Progenitor cell of endocrine pancreas (in vitro differentiated cells): ENCODE measurements at regions not wholly inside any gene's neighbourhood (a gene's known extent, or its start where the extent isn't known, plus 50 kb on each side); places are given as distances from the start of the nearest gene placed in this dataset.

Experiments
- DNase-seq: peaks from one replicate; pipeline ENCODE4 v3.0.0; 2021; ENCODE audit warnings: low spot score; ENCODE audit not compliant: unreplicated experiment
- H3K27ac Mint-ChIP-seq: 2 replicates; pipeline ENCODE4 v1.8.0; 2021; ENCODE audit warnings: mild to moderate bottlenecking, moderate library complexity, mixed read lengths
- H3K27me3 Mint-ChIP-seq: 2 replicates; pipeline ENCODE4 v1.8.0; 2021; ENCODE audit warnings: mixed read lengths
- H3K36me3 Mint-ChIP-seq: 2 replicates; pipeline ENCODE4 v1.8.0; 2022; ENCODE audit warnings: mixed read lengths; ENCODE audit not compliant: insufficient read depth
- H3K4me1 Mint-ChIP-seq: 2 replicates; pipeline ENCODE4 v1.8.0; 2021; ENCODE audit warnings: low read depth, mixed read lengths
- H3K4me3 Mint-ChIP-seq: 2 replicates; pipeline ENCODE4 v1.8.0; 2021; ENCODE audit warnings: low read depth, mild to moderate bottlenecking, moderate library complexity, mixed read lengths
- H3K9me3 Mint-ChIP-seq: 2 replicates; pipeline ENCODE4 v1.8.0; 2021; ENCODE audit warnings: low read depth, mixed read lengths
- CTCF ChIP-seq: fragments of 200-600 bp; sonication (generic); IDR thresholded peaks from one replicate; pipeline ENCODE4 v1.5.0; 2021; ENCODE audit warnings: antibody characterized with exemption, mild to moderate bottlenecking; ENCODE audit not compliant: unreplicated experiment

GRCh38 chr13:90773681-90774080 is 573.8 kb upstream of the MIR17HG start:
- H3K9me3 Mint-ChIP-seq: no peaks in the 10 kb centered on the region
- TF ChIP-seq CTCF: no peak
- peaks cover 4% of the 10 kb centered on the region for H3K4me1 Mint-ChIP-seq
- DNase-seq: no peak
- H3K27ac Mint-ChIP-seq: no peak overlapping the region
- no peaks in the 10 kb centered on the region for H3K36me3 Mint-ChIP-seq
- H3K4me3 Mint-ChIP-seq: no peak overlapping the region
- H3K27me3 Mint-ChIP-seq: peaks cover 3% of the 10 kb centered on the region

GRCh38 chr13:90776051-90776748 is 571.3 kb upstream of the MIR17HG start:
- TF ChIP-seq CTCF: no peak
- Mint-ChIP-seq H3K27ac (no peak overlapping the region), H3K4me3 (no peak overlapping the region), H3K4me1 (peaks cover 4% of the 10 kb centered on the region), H3K9me3 (no peaks in the 10 kb centered on the region), H3K36me3 (no peaks in the 10 kb centered on the region), H3K27me3 (no peaks in the 10 kb centered on the region)
- no peak for DNase-seq

GRCh38 chr13:90783273-90783672 is 564.2 kb upstream of the MIR17HG start:
- Mint-ChIP-seq H3K4me3 (no peak overlapping the region), H3K36me3 (no peaks in the 10 kb centered on the region), H3K9me3 (peaks cover 7% of the 10 kb centered on the region), H3K27me3 (no peaks in the 10 kb centered on the region), H3K4me1 (peaks cover 2% of the 10 kb centered on the region), H3K27ac (no peak overlapping the region)
- DNase-seq: no peak
- no peak for TF ChIP-seq CTCF

GRCh38 chr13:90787007-90787406 is 560.5 kb upstream of the MIR17HG start:
- Mint-ChIP-seq H3K27me3 (peaks cover 3% of the 10 kb centered on the region), H3K9me3 (peaks cover 7% of the 10 kb centered on the region), H3K4me1 (peaks cover 3% of the 10 kb centered on the region), H3K27ac (no peak overlapping the region), H3K36me3 (no peaks in the 10 kb centered on the region), H3K4me3 (no peak overlapping the region)
- no peak for TF ChIP-seq CTCF
- no peak for DNase-seq

- peaks cover 1% of the 10 kb centered on the region for H3K9me3 Mint-ChIP-seq
Measured at GRCh38 chr13:90792335-90792734, 555.2 kb upstream of the MIR17HG start.

More at GRCh38 chr13:90792335-90792734, 555.2 kb upstream of the MIR17HG start:
- Mint-ChIP-seq H3K27ac (no peak overlapping the region), H3K4me3 (no peak overlapping the region), H3K27me3 (peaks cover 3% of the 10 kb centered on the region), H3K4me1 (peaks cover 3% of the 10 kb centered on the region), H3K36me3 (no peaks in the 10 kb centered on the region)
- DNase-seq: no peak
- no peak for TF ChIP-seq CTCF
